ENCODE measurements at regions not wholly inside any gene's neighbourhood (a gene's known extent, or its start where the extent isn't known, plus 50 kb on each side); places are given as distances from the start of the nearest gene placed in this dataset.

DNA sequence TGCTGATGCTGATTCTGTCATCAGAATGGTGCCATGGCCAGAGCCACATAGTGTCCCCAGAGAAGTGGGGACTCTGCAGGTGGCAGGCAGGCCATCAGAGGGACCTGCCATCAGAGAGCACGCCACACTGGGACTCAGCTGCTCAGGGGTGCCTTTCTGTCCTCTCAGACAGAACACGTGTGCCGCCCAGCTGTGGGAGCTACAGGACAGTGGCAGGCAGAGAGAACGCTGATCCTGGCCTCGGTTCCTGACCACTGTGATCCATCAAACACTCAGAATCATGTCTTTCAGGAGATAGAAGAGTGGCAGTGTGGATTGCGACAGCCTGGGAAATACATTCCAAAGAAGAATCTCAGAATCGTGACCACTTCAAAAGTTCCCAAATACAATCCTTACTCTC lies 497.2 kb upstream of the SALL3 start:
- TF ChIP-seq, protein P1, sequence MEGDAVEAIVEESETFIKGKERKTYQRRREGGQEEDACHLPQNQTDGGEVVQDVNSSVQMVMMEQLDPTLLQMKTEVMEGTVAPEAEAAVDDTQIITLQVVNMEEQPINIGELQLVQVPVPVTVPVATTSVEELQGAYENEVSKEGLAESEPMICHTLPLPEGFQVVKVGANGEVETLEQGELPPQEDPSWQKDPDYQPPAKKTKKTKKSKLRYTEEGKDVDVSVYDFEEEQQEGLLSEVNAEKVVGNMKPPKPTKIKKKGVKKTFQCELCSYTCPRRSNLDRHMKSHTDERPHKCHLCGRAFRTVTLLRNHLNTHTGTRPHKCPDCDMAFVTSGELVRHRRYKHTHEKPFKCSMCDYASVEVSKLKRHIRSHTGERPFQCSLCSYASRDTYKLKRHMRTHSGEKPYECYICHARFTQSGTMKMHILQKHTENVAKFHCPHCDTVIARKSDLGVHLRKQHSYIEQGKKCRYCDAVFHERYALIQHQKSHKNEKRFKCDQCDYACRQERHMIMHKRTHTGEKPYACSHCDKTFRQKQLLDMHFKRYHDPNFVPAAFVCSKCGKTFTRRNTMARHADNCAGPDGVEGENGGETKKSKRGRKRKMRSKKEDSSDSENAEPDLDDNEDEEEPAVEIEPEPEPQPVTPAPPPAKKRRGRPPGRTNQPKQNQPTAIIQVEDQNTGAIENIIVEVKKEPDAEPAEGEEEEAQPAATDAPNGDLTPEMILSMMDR (IDR thresholded peaks at IDR 0.05; ENCODE audit: low read depth, low read length): no peak
- no peak for TF ChIP-seq EZH2phosphoT487 (IDR thresholded peaks at IDR 0.05; ENCODE audit: low read depth)
